ENCODE measurements at regions not wholly inside any gene's neighbourhood (a gene's known extent, or its start where the extent isn't known, plus 50 kb on each side); places are given as distances from the start of the nearest gene placed in this dataset.
"Not testable (repeated sequence)": the region's sequence is repeated elsewhere in the genome, so short reads cannot be mapped to it uniquely, and the experiment has no call there.

- no peak for ATAC-seq
- TF ChIP-seq BACH2 (CRISPR knock-in tag; IDR thresholded peaks at IDR 0.05; ENCODE audit: borderline replicate concordance), result no peak
- no peak for TF ChIP-seq ARNTL (CRISPR knock-in tag; IDR thresholded peaks at IDR 0.05; ENCODE audit: borderline replicate concordance, low read depth)
- no peak for TF ChIP-seq TCF4 (CRISPR knock-in tag; IDR thresholded peaks at IDR 0.05; ENCODE audit: borderline replicate concordance)
- TF ChIP-seq CREB5 (CRISPR knock-in tag; IDR thresholded peaks at IDR 0.05; ENCODE audit: low read depth), result no peak
- no peak for TF ChIP-seq OSR1 (CRISPR knock-in tag; IDR thresholded peaks at IDR 0.05)
- no peak for TF ChIP-seq CSDC2 (CRISPR knock-in tag; IDR thresholded peaks at IDR 0.05)
- TF ChIP-seq ZNF70 (CRISPR knock-in tag; IDR thresholded peaks at IDR 0.05), result no peak
- no peak for TF ChIP-seq ZNF8 (CRISPR knock-in tag; IDR thresholded peaks at IDR 0.05)
- TF ChIP-seq ZFP30 (CRISPR knock-in tag; IDR thresholded peaks at IDR 0.05), result no peak
- TF ChIP-seq ZFP3 (CRISPR knock-in tag; IDR thresholded peaks at IDR 0.05), result no peak
- no peak for TF ChIP-seq PATZ1 (CRISPR knock-in tag; IDR thresholded peaks at IDR 0.05; ENCODE audit: borderline replicate concordance)
- no peak for TF ChIP-seq ESRRG (CRISPR knock-in tag; IDR thresholded peaks at IDR 0.05)
- no peak for TF ChIP-seq SNAI2 (CRISPR knock-in tag; IDR thresholded peaks at IDR 0.05)
- TF ChIP-seq TOX (CRISPR knock-in tag; IDR thresholded peaks at IDR 0.05; ENCODE audit: borderline replicate concordance), result no peak
- no peak for TF ChIP-seq TSHZ2 (CRISPR knock-in tag; IDR thresholded peaks at IDR 0.05)
- TF ChIP-seq, protein P1, sequence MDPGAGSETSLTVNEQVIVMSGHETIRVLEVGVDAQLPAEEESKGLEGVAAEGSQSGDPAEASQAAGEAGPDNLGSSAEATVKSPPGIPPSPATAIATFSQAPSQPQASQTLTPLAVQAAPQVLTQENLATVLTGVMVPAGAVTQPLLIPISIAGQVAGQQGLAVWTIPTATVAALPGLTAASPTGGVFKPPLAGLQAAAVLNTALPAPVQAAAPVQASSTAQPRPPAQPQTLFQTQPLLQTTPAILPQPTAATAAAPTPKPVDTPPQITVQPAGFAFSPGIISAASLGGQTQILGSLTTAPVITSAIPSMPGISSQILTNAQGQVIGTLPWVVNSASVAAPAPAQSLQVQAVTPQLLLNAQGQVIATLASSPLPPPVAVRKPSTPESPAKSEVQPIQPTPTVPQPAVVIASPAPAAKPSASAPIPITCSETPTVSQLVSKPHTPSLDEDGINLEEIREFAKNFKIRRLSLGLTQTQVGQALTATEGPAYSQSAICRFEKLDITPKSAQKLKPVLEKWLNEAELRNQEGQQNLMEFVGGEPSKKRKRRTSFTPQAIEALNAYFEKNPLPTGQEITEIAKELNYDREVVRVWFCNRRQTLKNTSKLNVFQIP (CRISPR knock-in tag; IDR thresholded peaks at IDR 0.05; ENCODE audit: borderline replicate concordance, low read depth), result no peak
- no peak for TF ChIP-seq RARB (CRISPR knock-in tag; IDR thresholded peaks at IDR 0.05)
- TF ChIP-seq CSRNP3 (CRISPR knock-in tag; IDR thresholded peaks at IDR 0.05), result no peak
- TF ChIP-seq GLIS3 (CRISPR knock-in tag; IDR thresholded peaks at IDR 0.05), result no peak
Observed at GRCh38 chr14:21822109-21822508, 148.5 kb upstream of the OR4E1 start.

DNA sequence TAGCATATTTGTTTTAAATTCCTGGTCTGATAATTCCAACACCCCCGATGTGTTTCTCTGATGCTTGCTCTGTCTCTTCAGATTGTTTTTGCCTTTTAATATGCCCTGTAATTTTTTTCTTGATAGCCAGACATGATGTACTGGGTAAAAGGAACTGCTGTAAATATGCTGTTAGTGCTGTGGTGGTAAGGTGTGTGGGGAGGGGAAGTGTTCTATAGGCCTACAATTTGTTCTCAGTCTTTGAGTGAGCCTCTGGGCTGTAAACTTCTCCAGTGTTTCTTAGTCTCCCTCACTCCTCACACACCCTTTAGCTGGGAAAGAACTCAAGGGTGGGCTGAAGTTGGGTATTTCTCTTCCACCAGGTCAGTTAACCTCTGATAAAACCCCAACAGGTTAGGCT is 147.0 kb upstream of the OR4E1 start:
- no peak for ATAC-seq
- no peak for TF ChIP-seq SNAI2 (CRISPR knock-in tag; IDR thresholded peaks at IDR 0.05)
- no peak for TF ChIP-seq ZC3H10 (CRISPR knock-in tag; IDR thresholded peaks at IDR 0.05)
- no peak for TF ChIP-seq ZFP3 (CRISPR knock-in tag; IDR thresholded peaks at IDR 0.05)
- TF ChIP-seq CSRNP3 (CRISPR knock-in tag; IDR thresholded peaks at IDR 0.05), result no peak
- no peak for TF ChIP-seq ZFP30 (CRISPR knock-in tag; IDR thresholded peaks at IDR 0.05)
- no peak for TF ChIP-seq TOX (CRISPR knock-in tag; IDR thresholded peaks at IDR 0.05; ENCODE audit: borderline replicate concordance)
- TF ChIP-seq ZNF70 (CRISPR knock-in tag; IDR thresholded peaks at IDR 0.05), result no peak
- TF ChIP-seq ZNF565 (CRISPR knock-in tag; conservative IDR thresholded peaks at IDR 0.05; ENCODE audit: low read depth), result no peak
- TF ChIP-seq, protein P1 (CRISPR knock-in tag; IDR thresholded peaks at IDR 0.05; ENCODE audit: borderline replicate concordance, low read depth), result no peak
- TF ChIP-seq CSDC2 (CRISPR knock-in tag; IDR thresholded peaks at IDR 0.05), result no peak
- no peak for TF ChIP-seq ARNTL (CRISPR knock-in tag; IDR thresholded peaks at IDR 0.05; ENCODE audit: borderline replicate concordance, low read depth)
- TF ChIP-seq OSR1 (CRISPR knock-in tag; IDR thresholded peaks at IDR 0.05), result no peak
- no peak for TF ChIP-seq GLIS3 (CRISPR knock-in tag; IDR thresholded peaks at IDR 0.05)
- TF ChIP-seq ZNF8 (CRISPR knock-in tag; IDR thresholded peaks at IDR 0.05), result no peak
- TF ChIP-seq PPARA (CRISPR knock-in tag; IDR thresholded peaks at IDR 0.05; ENCODE audit: borderline replicate concordance), result no peak

- not testable (repeated sequence) for ATAC-seq
Observed at GRCh38 chr14:21819891-21820290, 146.3 kb upstream of the OR4E1 start.

DNA sequence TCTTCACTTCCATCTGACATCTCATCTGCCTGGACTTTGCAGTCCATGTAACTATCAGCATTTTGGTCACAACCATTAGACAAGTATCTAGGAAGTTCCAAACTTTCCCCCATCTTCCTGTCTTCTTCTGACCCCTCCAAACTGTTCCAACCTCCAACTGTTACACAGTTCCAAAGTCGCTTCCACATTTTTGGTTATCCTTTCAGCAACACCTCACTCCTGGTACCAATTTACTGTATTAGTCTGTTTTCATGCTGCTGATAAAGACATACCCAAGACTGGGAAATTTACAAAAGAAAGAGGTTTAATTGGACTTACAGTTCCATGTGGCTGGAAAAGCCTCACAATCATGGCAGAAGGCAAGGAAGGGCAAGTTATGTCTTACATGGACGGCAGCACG is 143.4 kb upstream of the OR4E1 start:
- not testable (repeated sequence) for ATAC-seq
